Anterior cingulate cortex (tissue), 58 donors: ENCODE measurements at regions not wholly inside any gene's neighbourhood (a gene's known extent, or its start where the extent isn't known, plus 50 kb on each side); places are given as distances from the start of the nearest gene placed in this dataset.
"Not testable (repeated sequence)": the region's sequence is repeated elsewhere in the genome, so short reads cannot be mapped to it uniquely, and the experiment has no call there.

Source experiments
- DNase-seq, 58 donors: peaks; one replicate each; lab custom pipeline; 2025; lab: John Stamatoyannopoulos, UW

DNA sequence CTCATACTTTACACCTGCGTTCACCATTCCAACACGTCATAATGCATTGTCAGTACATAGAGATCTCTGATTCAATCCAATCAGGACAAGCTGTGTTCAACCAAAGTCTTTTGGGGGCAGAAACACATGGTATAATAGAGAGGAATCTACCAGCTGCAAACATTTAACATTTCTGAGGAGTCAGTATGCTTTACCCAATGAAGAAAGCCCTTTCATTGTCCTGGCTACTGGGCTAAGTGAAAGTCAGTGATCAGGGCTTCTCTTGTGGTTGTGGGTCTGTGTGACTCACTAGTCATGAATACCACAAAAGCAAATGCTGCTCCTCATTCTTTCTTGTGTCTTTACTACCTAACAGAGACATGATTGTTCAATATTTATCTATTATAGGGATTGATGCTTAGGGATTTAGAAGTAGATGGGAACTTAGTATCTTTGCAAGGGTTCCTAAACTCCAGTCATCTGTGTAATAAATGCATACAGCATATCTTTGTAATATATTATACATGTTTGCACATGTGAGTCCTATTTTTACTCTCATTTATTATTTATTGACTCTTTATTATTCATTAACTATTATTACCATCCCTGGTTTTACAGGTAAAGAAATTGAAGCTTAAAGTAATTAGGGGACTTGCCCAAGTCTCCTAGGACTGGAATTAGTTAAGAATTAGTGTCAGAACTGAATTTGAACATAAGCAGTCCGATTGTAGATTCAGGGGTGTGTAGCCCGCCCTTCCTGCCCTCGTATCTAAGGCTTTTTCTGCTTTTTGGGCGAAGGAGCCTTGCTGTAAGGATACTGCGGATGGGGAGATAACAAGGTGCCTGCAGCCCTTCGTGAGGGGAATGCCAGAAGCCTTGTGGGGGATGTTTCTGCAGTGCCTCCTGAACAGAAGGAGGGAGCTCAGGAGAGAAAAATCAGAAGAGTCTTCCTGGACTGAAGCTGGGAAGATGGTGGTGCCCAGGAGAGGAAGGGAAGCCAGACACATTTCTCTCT, 353.1 kb upstream of the BOD1L1 start:
- no peak for DNase-seq

DNA sequence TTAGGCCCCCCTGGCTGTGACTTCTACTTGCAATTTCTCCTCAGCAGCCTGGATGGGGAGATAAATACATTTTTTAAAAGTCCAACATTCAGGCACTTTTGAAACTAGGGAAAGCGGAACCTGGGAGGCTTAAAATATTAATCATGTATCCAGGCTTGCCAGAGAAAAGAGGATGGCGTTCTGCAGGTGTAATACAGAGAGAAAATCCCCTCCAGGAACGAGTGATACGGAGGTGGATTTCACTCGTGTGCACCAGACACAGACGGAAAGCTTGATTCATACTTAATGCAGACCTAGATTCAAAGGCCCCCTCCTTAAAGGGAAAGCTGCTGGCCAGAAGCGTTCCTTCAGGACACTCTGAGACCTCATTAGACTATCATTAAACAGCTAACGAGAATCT, 354.0 kb upstream of the BOD1L1 start:
- DNase-seq = no peak

DNA sequence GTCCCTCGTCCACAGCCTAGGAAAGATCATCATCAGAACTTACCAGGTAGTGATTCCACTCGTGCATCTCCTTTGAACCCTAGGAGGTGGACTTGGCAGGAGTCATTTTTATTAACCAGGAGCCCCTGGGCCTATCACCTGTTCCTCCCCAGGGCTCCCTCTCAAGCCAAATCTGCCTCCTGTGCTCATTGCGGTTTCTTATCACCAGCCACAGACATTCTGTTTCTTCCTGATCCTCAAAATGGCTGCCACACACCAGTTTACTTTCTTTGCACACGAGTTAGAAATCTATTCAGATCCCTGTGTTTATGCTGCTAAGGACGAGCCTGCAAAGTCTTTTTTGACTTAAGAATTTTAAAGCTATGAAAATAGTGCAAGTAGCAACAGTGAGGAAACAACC, 354.5 kb upstream of the BOD1L1 start:
- no peak for DNase-seq

GRCh38 chr4:13983189-13983790, 355.8 kb upstream of the BOD1L1 start:
- DNase-seq = no peak

GRCh38 chr4:13984991-13985800, 357.7 kb upstream of the BOD1L1 start:
- DNase-seq = no peak

DNA sequence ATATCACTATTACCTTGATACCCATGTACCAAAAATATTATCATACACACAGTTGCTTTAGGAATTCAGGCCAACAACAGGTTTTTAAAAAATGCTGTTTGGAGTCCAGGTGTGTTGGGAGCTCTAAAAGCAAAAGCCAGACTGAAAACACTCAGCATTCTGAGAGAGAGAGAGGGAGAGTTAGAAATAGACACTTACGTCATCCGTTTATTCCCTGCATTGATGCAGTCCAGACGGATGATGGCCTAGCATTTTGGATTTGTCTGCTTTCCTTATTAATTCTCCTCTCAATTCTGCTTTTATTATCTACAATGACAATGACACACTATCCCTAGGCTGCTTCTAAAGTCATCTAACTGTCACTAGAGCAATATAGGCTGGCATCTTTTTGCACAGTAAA, 358.3 kb upstream of the BOD1L1 start:
- DNase-seq = no peak

DNA sequence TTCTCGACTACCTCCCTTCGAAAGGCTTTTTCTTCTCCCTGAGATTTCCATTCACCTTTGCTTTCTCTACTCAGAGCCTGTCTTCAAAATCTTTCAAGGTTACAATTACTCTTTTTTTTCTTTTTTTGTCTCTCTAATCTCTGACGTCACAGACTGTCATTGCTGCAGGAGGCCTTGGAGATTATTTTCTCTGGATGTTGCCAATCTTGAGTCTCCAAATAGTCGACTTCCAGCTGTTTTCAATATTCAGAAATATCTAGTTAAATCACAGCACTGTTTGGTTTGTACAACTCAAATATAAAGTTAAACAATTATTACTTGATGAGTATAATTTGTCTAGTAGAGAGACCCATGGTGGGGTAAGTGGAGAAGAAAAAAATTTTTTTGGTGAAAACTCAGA, 359.0 kb upstream of the BOD1L1 start:
- no peak for DNase-seq

DNA sequence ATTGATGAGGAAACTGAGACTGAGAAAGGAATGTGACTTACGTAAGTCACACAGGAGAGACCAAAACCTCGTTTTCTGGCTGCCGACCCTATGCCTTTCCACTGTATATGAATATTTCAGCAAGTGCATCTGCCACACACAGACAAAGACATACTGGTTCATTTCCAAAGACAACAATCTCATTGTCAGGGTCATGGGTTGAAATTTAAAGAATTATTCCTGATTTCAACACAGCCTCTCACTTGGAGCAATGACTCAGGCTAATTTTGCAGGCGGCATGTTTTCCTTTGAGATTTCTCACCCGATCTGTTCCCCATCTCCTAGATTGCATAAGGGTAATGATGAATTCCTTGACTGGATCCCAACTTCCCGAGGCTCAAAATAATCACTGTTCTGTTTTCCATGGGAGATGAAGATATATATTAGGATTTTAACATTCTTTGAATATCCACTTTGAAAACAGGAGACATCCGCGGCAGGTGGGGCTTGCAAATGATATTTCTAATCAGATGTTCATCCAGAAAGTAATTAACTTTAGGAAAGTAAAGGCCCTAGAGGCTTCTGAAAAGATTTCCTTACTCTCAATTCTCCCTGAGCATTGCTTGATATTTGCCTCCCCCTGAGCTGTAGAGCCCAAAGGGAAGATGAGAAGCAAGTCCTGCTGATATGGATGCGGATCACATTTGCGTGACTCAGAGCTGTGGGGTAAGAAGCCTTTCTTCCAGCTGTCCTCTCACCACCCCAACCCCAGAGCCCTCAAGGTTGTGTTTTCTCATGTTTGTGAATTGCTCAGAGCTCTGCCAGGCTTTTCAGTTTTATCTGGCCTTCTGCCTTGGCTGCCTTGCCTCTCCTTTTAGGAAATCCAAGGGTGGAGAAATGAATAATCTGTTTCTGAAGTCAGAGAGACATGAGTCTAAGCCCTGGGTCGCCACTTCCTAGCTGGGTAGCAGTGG, 361.1 kb upstream of the BOD1L1 start:
- peak in 29 of 58 donors; percentile 3 to 74 (median 19) for DNase-seq

- DNase-seq = no peak
Measured at GRCh38 chr4:13989501-13989900, 362.0 kb upstream of the BOD1L1 start.

DNA sequence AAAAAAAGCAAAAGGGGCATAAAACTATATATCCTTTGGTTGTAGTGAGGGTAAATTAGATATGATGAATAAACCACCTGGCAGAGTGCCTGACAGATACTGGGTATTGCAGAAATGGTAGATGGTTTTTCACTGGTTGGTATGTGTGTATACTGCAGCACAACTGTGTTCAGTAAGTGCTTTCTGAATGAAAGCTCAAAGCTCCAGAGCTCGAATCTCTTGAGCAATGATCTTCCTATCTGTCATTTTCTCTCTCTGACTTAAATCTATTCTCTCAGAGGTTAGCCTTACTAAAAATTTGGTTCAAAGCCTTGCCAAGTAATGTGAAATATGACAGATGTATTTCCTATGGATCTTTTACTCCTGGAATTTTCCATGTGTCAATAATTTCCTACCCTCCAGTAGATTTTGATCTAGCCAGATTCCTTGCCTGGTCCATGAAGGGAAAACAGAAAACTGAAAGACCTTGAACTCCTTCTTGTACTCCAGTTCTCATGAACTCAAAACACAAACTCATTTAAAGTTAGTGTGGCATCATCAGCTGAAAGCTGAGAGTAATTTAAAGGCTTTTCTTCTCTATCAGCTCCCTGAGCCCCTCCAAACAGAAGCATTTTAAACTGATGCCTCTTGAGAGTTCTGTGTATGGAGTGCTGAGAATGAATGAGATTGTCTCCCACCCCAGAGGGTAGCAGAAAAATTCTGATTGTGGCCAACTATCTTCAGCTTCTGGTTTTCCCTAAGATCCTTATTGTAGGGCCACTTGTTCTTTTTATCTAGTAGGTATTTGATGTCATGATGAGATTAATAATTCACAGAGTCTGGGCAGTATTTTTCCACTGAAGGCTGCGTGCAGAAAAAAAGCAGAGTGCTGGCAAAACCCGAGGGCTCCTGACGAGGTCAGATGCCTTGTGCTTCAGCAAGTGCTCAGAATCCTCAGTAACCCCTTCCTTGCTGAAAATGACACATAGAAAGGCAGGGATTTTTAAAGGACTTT, 363.4 kb upstream of the BOD1L1 start:
- DNase-seq = no peak

DNA sequence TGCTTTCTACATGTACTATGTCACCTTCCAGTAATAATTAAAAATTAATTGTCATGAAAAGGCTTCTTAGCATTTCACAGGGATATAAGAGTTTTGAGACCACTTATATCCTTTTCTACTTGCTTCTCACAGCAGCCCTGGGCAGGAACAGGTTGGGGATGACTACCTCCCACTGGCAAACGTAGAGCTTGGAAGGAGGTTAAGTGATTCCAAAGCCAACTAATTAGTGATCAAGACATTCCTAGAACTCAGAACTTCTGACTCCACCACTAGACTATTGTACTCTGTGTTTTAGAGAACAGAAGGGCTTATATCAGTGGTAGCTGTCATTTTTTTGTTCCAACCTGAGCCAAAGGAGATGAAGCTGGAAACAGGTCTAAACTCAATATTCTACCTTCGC, 364.5 kb upstream of the BOD1L1 start:
- DNase-seq = no peak

GRCh38 chr4:13992975-13993520, 365.5 kb upstream of the BOD1L1 start:
- DNase-seq = no peak

GRCh38 chr4:13994016-13994415, 366.5 kb upstream of the BOD1L1 start:
- no peak for DNase-seq

DNA sequence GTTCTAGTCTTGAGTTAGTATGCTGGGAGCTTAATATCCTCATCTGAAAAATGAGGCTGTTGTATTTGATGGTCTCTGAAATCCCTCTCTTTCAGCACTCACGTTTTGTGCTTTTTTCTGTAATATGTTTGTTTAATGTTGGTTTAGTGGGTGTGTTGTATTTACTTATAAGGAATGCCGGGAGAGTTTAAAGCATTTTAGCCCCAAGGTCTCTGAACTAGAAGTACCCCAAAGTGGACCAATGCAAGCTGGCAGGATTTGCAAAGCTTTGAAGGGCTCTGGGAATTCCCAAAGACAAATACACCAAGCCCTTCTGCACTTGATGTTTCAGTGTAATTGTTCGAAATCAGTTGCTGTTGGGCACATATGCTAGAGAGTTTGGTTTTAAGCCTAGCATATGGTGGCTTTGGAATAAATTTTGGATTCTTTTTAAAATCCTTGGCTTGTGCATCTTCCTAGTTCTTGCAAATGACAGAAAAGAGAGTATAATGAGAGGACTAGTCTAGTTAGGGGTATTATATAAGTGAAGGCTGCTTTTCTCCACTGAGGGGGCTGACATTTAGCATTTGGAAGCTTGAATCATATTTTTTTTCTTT, 371.4 kb upstream of the BOD1L1 start:
- peak in 1 of 58 donors; percentile 19 for DNase-seq

GRCh38 chr4:14000091-14000814, 372.7 kb upstream of the BOD1L1 start:
- DNase-seq = no peak

- not testable (repeated sequence) for DNase-seq
Measured at GRCh38 chr4:14002331-14002730, 374.8 kb upstream of the BOD1L1 start.

GRCh38 chr4:14008494-14008893, 381.0 kb upstream of the BOD1L1 start:
- no peak for DNase-seq
